ENCODE measurements at regions not wholly inside any gene's neighbourhood (a gene's known extent, or its start where the extent isn't known, plus 50 kb on each side); places are given as distances from the start of the nearest gene placed in this dataset.
"Not testable (repeated sequence)": the region's sequence is repeated elsewhere in the genome, so short reads cannot be mapped to it uniquely, and the experiment has no call there.

DNA sequence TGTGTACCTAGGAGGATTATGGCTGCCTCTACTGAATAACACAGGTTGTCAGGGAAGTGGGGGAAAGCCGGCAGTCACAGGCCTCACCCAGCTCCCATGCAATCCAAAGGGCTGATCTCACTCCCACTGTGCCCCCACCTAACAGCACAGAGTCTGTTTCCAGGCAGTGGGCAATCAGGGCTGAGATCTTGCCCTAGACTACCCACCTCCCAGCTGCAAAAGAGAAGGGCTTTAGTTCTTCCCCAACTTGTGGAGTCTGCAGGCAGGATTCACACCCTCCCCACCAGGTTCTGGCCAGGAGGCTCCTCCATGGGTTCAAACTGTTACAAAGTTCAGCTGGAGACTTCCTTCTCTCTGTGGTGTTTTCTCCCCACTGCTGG is 66.0 kb upstream of the OLIG3 start:
- TF ChIP-seq, protein P1, sequence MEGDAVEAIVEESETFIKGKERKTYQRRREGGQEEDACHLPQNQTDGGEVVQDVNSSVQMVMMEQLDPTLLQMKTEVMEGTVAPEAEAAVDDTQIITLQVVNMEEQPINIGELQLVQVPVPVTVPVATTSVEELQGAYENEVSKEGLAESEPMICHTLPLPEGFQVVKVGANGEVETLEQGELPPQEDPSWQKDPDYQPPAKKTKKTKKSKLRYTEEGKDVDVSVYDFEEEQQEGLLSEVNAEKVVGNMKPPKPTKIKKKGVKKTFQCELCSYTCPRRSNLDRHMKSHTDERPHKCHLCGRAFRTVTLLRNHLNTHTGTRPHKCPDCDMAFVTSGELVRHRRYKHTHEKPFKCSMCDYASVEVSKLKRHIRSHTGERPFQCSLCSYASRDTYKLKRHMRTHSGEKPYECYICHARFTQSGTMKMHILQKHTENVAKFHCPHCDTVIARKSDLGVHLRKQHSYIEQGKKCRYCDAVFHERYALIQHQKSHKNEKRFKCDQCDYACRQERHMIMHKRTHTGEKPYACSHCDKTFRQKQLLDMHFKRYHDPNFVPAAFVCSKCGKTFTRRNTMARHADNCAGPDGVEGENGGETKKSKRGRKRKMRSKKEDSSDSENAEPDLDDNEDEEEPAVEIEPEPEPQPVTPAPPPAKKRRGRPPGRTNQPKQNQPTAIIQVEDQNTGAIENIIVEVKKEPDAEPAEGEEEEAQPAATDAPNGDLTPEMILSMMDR (IDR thresholded peaks at IDR 0.05; ENCODE audit: insufficient read depth, low read depth, low read length, missing control alignments) = no peak
- H3K4me3 ChIP-seq (ENCODE audit: low read length) = no peak overlapping the region
- no peak for DNase-seq (ENCODE audit: low read depth)

DNA sequence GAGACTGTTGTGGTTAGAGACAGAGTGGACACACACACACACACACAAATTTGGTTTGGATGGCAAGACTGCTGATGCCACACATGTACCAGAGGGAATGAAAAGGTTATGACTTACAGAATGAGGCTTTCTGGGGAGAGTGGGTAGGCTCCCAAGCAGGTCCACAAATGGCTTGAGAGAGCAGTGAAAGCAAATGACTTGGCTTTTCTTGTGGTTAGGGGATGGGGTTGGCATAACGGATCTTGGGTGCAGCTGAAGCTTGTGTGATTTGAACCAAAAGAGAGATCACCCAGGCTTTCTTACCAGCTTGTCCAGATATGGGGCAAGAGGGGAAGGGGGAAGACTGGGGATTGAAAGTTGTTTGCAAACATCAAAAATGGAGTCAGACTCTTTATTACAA is 73.9 kb upstream of the OLIG3 start:
- no peak for DNase-seq (ENCODE audit: low read depth)
- H3K4me3 ChIP-seq (ENCODE audit: low read length) = no peak overlapping the region
- TF ChIP-seq, protein P1 (IDR thresholded peaks at IDR 0.05; ENCODE audit: insufficient read depth, low read depth, low read length, missing control alignments) = no peak

GRCh38 chr6:137570393-137570792 is 76.2 kb upstream of the OLIG3 start:
- no peak for DNase-seq (ENCODE audit: low read depth)
- TF ChIP-seq, protein P1 (IDR thresholded peaks at IDR 0.05; ENCODE audit: insufficient read depth, low read depth, low read length, missing control alignments) = no peak
- H3K4me3 ChIP-seq (ENCODE audit: low read length) = no peak overlapping the region

DNA sequence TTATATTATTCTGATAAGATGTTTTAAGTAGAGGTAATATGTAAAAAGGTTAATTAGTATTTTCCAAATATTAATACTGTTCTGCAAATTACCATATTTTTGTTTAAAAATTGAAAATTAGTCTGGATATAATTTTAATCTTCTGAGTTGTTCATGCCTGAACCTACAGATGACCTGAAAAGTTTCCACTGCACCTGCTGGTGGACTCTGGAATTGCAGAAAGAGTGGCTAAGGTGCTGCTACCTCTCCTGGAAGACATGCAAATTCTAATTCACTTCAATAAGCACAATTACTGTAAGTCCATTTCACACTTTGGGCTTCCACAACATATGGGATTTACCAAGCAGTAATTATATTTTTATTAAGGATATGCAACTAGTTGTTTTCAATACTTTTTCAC is 77.7 kb upstream of the OLIG3 start:
- TF ChIP-seq, protein P1 (IDR thresholded peaks at IDR 0.05; ENCODE audit: insufficient read depth, low read depth, low read length, missing control alignments) = peak; percentile 80
- H3K4me3 ChIP-seq (ENCODE audit: low read length) = no peak overlapping the region
- peak; percentile 60 for DNase-seq (ENCODE audit: low read depth)

DNA sequence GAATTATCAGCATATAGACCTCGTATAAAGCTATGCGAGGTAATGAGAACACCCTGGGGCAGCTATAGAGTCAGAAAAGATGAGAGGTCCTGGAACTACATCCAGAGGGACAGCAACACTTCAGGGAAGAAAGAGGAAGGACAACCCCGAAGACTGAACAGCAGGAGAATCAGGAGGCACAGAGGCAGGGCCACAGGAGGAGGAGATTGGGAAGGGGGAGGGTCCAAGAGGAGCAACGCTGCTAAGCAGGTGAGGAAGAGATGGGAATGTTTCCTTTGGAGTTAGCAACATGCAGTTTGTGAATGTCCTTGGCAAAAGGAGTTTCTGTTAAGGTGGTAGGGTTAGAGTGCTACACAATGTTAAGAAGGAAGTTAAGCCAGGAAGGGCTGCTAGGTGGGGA is 79.5 kb upstream of the OLIG3 start:
- no peak overlapping the region for H3K4me3 ChIP-seq (ENCODE audit: low read length)
- TF ChIP-seq, protein P1 (IDR thresholded peaks at IDR 0.05; ENCODE audit: insufficient read depth, low read depth, low read length, missing control alignments) = no peak
- DNase-seq (ENCODE audit: low read depth) = no peak

GRCh38 chr6:137579612-137580011 is 85.4 kb upstream of the OLIG3 start:
- no peak overlapping the region for H3K4me3 ChIP-seq (ENCODE audit: low read length)
- no peak for DNase-seq (ENCODE audit: low read depth)
- TF ChIP-seq, protein P1 (IDR thresholded peaks at IDR 0.05; ENCODE audit: insufficient read depth, low read depth, low read length, missing control alignments) = no peak

DNA sequence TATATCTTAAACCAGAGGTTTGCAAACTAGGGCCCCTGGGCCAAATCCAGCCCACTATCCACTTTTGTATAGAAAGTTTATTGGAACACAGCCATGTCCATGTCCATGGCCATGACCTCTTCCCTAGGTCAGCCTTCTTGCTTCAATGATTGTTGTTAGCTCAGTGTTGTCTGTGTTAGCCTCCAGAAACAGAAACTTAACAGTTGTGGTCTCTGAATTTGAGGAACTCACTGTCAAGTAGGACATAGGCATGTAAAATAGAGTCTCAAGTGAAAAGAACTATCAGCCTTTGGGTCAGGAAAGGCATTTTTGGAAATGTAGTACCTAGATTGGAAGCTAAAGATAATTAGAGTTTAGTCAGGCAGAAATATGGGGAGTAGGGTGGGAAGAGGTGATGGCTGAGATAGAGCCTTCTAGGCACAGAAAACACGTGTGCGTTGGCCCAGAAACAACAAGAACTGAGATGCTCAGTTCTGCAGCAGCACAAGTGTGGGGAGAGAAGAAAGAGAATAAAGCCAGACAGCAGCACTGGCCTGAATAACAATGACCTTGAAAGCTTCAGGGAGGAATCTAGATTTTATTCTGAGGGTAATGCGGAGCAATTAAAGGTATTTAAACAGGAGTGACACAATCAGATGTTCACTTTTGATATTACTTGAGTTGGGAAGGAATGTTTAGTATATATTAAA is 87.0 kb upstream of the OLIG3 start:
- no peak for DNase-seq (ENCODE audit: low read depth)
- TF ChIP-seq, protein P1 (IDR thresholded peaks at IDR 0.05; ENCODE audit: insufficient read depth, low read depth, low read length, missing control alignments) = no peak
- H3K4me3 ChIP-seq (ENCODE audit: low read length) = no peak overlapping the region

- H3K4me3 ChIP-seq (ENCODE audit: low read length); DNase-seq (ENCODE audit: low read depth): not testable (repeated sequence)
Measured at GRCh38 chr6:137583519-137583918, 89.3 kb upstream of the OLIG3 start.

Measured in epithelial cell of esophagus (primary cell).